SK-N-MC (cell line): ENCODE measurements at regions not wholly inside any gene's neighbourhood (a gene's known extent, or its start where the extent isn't known, plus 50 kb on each side); places are given as distances from the start of the nearest gene placed in this dataset.
A peak's percentile ranks its signal among the peaks of the same experiment; 100 is the strongest.

Experiments used
- DNase-seq: peaks from one replicate; pipeline ENCODE4 v3.0.0-alpha.2; 2011; ENCODE audit warnings: low read depth, low spot score
- H3K27ac ChIP-seq: fragments of 200-600 bp; sonication (generic); 2 replicates; pipeline ENCODE4 v1.5.1; 2016; ENCODE audit warnings: mixed run types
- H3K36me3 ChIP-seq: fragments of 200-600 bp; sonication (generic); 2 replicates; pipeline ENCODE4 v1.6.1; 2017; ENCODE audit warnings: antibody characterized with exemption, low read length, mixed read lengths; ENCODE audit not compliant: insufficient read depth
- H3K4me3 ChIP-seq: fragments of 200-600 bp; sonication (generic); 2 replicates; pipeline ENCODE4 v1.5.1; 2016
- H3K9ac ChIP-seq: fragments of 200-600 bp; sonication (generic); 2 replicates; pipeline ENCODE4 v1.8.0; 2017; ENCODE audit warnings: mixed run types, mixed read lengths; ENCODE audit not compliant: insufficient read length
- H3K9me3 ChIP-seq: fragments of 200-600 bp; sonication (generic); 2 replicates; pipeline ENCODE4 v1.6.1; 2017; ENCODE audit warnings: low read depth, mild to moderate bottlenecking, antibody characterized with exemption, low read length, moderate library complexity, mixed read lengths
- EZH2 ChIP-seq: fragments of 200-600 bp; sonication (generic); IDR thresholded peaks from one replicate; pipeline ENCODE4 v1.6.1; 2017; ENCODE audit warnings: antibody characterized with exemption
- FOXP2 ChIP-seq: optimal IDR thresholded peaks from 2 replicates; pipeline ENCODE3; 2011; ENCODE audit warnings: mild to moderate bottlenecking, moderate library complexity; ENCODE audit not compliant: insufficient read depth; ENCODE audit errors: extremely low read length, control extremely low read depth
- POLR2AphosphoS5 ChIP-seq: IDR thresholded peaks from 2 replicates; pipeline ENCODE4 v1.6.1; 2012; ENCODE audit warnings: mild to moderate bottlenecking, low read depth, low read length, borderline replicate concordance

GRCh38 chr13:59521549-59521948 lies 642.2 kb downstream of the DIAPH3 start:
- Histone ChIP-seq H3K9ac (no peak overlapping the region), H3K4me3 (no peak overlapping the region), H3K9me3 (no peaks in the 10 kb centered on the region; the same call in 1 of the 2 replicates), H3K36me3 (no peaks in the 10 kb centered on the region), H3K27ac (no peak overlapping the region)
- no peak for TF ChIP-seq POLR2AphosphoS5
- TF ChIP-seq EZH2: no peak
- TF ChIP-seq FOXP2: no peak
- DNase-seq: no peak

DNA sequence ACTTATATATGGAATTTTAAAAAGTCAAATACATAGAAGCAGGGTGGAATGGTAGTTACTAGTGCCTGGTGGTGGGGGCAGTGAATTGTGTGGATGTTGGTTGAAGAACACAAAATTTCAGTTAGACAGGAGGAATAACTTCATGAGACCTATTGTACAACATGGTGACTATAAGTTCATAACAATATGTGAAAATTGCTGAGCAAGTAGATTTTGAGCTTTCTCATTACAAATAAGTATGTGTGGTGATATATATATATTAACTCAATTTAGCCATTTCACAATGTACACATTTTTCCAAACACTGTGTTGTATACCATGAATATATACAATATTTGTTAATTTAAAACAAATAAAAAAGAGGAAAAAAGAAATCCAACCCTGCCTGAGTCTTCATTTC lies 641.1 kb downstream of the DIAPH3 start:
- TF ChIP-seq EZH2 (no peak), FOXP2 (no peak), POLR2AphosphoS5 (no peak)
- Histone ChIP-seq H3K27ac (no peak overlapping the region), H3K9me3 (no peaks in the 10 kb centered on the region; the same call in 1 of the 2 replicates), H3K4me3 (no peak overlapping the region), H3K36me3 (no peaks in the 10 kb centered on the region), H3K9ac (no peak overlapping the region)
- no peak for DNase-seq

DNA sequence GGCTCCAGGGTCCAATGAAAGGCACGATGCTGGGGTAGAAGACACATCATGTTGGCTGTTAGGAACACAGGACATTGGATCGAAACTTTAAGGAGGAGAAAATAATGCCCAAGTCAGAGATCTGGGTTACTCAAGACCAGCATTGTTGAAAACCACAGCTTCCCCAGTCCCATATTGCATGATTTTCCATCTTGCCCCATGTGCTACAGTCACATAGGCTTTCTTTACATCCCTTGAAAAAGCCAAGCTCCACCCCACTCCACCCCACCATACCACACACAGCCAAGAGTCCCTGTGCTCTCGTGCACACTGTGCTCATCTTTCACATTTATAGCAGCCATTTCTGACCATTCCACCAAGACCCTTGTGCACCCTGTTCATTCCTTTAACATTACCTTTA lies 636.2 kb downstream of the DIAPH3 start:
- TF ChIP-seq POLR2AphosphoS5 (no peak), EZH2 (no peak), FOXP2 (no peak)
- Histone ChIP-seq H3K36me3 (no peaks in the 10 kb centered on the region), H3K27ac (no peak overlapping the region), H3K4me3 (no peak overlapping the region), H3K9ac (no peak overlapping the region), H3K9me3 (peaks cover 4% of the 10 kb centered on the region; the same call in 1 of the 2 replicates)
- no peak for DNase-seq

- Histone ChIP-seq H3K4me3 (peak overlapping the region; percentile 46), H3K9ac (peak overlapping the region; percentile 7), H3K9me3 (peaks cover 4% of the 10 kb centered on the region; the same call in 1 of the 2 replicates), H3K27ac (peak overlapping the region; percentile 65), H3K36me3 (no peaks in the 10 kb centered on the region)
- DNase-seq: peak; percentile 53
- TF ChIP-seq POLR2AphosphoS5 (no peak; the same call in 1 of the 2 replicates), EZH2 (no peak), FOXP2 (no peak)
Observed at GRCh38 chr13:59531571-59532091, 632.1 kb downstream of the DIAPH3 start.

DNA sequence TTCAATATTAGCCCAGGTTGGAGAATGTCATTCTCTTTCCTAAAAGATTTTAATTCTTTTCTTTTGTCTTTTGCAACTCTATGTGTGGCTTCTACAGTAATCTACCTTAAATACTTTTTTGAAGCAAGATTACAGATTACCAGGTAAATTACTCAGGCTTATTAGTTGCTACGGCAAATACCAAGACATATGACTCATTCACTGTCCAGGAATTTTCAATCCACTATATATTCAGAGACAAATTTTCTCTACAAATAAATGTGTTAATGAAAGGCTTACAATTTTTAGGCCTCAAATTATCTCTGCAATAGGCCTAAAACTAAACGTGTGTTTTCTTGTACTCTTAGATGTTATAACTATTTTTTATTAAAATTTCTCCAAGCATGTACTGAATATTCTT lies 631.3 kb downstream of the DIAPH3 start:
- Histone ChIP-seq H3K9me3 (peaks cover 4% of the 10 kb centered on the region; the same call in 1 of the 2 replicates), H3K36me3 (no peaks in the 10 kb centered on the region), H3K9ac (peak overlapping the region; percentile 8), H3K4me3 (no peak overlapping the region), H3K27ac (peak overlapping the region; percentile 65)
- TF ChIP-seq EZH2: no peak
- DNase-seq: no peak

DNA sequence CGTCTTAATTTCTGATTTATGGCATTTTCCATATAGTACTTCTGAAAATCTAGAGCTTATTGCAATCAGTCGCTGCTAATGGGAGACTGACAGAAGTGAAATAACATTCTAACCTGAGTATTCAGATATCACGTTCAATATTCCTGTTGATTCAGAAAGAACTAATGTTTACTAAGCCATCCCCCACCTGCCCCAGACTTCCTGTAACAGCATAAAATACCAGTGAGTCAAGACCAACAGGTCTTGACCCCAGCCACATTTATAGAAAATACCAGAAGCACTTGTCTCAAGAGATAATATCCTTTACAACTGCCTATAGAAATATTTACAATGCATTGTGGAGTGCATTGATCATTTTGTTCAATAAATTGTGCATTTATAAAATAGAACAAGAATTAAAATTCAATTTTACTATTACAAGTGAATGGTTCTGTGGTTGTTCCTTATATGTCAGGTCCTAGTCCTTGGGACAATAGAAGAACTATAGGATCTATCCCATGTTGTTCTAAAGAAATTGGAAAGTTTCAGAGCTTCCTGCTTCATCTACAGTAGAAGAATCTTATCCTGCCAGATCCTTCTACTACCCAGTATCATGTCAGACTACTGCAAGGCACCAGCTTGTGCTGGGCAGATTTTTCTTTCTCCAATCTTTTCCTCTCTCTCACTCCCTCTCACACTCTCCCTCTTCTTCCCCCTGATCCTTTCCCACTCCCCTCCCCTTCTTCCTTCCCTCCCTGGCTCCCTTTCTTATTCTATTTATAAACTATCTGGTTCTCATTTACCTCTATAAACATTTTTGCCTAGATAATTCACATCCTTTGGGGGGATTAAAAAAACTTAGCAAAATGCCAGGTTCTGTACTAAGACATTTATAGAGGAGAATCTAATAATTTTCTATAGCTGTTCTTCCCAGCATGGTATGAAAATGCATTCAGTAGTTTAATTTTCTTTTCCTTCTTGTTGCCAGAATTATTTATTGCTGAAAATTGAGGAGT lies 629.9 kb downstream of the DIAPH3 start:
- TF ChIP-seq POLR2AphosphoS5 (no peak), EZH2 (no peak), FOXP2 (no peak)
- Histone ChIP-seq H3K27ac (peak overlapping the region; percentile 78), H3K9me3 (peaks cover 4% of the 10 kb centered on the region; the same call in 1 of the 2 replicates), H3K9ac (peak overlapping the region; percentile 32), H3K36me3 (no peaks in the 10 kb centered on the region), H3K4me3 (peak overlapping the region; percentile 14)
- DNase-seq: no peak

DNA sequence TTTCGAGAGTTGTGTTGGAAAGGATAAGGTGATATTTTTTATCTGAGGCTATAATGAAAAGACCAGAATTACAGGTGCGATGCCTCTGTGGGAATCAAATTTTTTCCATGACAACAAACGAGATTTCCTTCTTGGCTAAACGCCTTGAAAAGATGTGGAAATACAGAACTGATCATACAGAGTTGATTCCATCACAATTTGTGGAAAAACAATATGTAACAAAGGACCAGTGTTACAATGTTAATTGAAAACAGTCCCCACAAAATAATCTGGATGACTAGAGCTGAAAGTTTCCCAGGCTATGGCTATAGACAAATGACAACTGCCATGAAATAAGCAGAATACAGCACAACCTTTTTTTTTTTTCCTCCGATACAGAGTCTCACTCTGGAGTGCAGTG lies 628.9 kb downstream of the DIAPH3 start:
- Histone ChIP-seq H3K9ac (peak overlapping the region; percentile 32), H3K27ac (peak overlapping the region; percentile 78), H3K4me3 (no peak overlapping the region), H3K36me3 (no peaks in the 10 kb centered on the region), H3K9me3 (peaks cover 4% of the 10 kb centered on the region; the same call in 1 of the 2 replicates)
- no peak for DNase-seq
- TF ChIP-seq POLR2AphosphoS5 (no peak), FOXP2 (no peak), EZH2 (no peak)

DNA sequence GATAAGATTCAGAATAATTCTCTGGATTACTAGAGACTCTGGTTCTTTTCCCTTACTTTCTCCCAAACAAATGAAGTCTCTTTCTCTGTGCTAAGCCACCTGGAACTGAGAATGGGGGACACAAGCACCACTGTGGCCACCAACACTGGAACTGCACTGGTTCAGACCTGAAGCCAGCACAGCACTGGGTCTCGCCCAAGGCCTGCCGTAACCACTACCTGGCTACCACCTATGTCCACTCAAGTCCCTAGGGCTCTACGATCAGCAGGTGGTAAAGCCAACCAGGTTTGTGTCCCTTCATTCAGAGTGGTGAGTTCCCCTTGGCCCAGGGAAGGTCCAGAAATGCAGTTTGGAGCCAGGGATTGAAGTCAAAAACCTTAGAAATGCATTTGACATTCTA lies 626.2 kb downstream of the DIAPH3 start:
- no peak for DNase-seq
- Histone ChIP-seq H3K36me3 (no peaks in the 10 kb centered on the region), H3K4me3 (no peak overlapping the region), H3K9ac (no peak overlapping the region), H3K27ac (no peak overlapping the region), H3K9me3 (no peaks in the 10 kb centered on the region)
- TF ChIP-seq POLR2AphosphoS5 (no peak), FOXP2 (no peak), EZH2 (no peak)

GRCh38 chr13:59538512-59538911 lies 625.2 kb downstream of the DIAPH3 start:
- DNase-seq: no peak
- TF ChIP-seq EZH2 (no peak), FOXP2 (no peak), POLR2AphosphoS5 (no peak)
- H3K9me3 ChIP-seq: no peaks in the 10 kb centered on the region
- no peak overlapping the region for H3K4me3 ChIP-seq
- H3K36me3 ChIP-seq: no peaks in the 10 kb centered on the region
- no peak overlapping the region for H3K9ac ChIP-seq
- no peak overlapping the region for H3K27ac ChIP-seq
